ENCODE measurements at regions not wholly inside any gene's neighbourhood (a gene's known extent, or its start where the extent isn't known, plus 50 kb on each side); places are given as distances from the start of the nearest gene placed in this dataset.

DNA sequence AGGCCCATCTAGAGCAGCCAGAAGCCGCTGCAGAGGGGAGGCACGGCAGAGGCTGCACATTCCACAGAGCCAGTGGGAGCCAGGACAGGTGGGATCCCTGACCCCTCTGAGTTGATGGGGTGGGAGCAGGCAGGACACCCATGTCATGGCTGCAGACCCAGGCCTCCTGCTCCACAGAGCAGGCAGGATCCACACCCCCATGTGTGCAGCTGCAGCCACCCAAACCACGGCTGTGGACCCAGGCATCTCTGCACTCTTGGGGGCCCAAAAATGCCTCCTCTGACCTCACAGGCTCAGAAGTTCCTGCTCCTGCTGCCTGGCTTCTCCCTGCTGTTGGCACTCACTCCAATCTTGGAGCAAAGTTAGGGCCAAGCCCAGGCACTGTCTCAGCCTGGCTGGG, 112.3 kb upstream of the TMEM18 start:
- no peak for TF ChIP-seq CTCF (IDR thresholded peaks at IDR 0.05 in 4 of 5, conservative IDR thresholded peaks at IDR 0.05 in 1 of 5)
- TF ChIP-seq POLR2A (IDR thresholded peaks at IDR 0.05): no peak

Data from gastrocnemius medialis (tissue), 4 donors.